ENCODE measurements at regions not wholly inside any gene's neighbourhood (a gene's known extent, or its start where the extent isn't known, plus 50 kb on each side); places are given as distances from the start of the nearest gene placed in this dataset.

GRCh38 chr5:63894690-63895089 lies 67.6 kb downstream of the HTR1A start:
- Mint-ChIP-seq H3K4me3 (ENCODE audit: unreplicated experiment) (no peak overlapping the region), H3K27ac (ENCODE audit: unreplicated experiment) (no peak overlapping the region), H3K36me3 (ENCODE audit: unreplicated experiment) (no peaks in the 10 kb centered on the region), H3K4me1 (ENCODE audit: low read depth, unreplicated experiment) (peaks cover 12% of the 10 kb centered on the region), H3K9me3 (ENCODE audit: unreplicated experiment) (no peaks in the 10 kb centered on the region), H3K27me3 (ENCODE audit: unreplicated experiment) (peaks cover 1% of the 10 kb centered on the region)
- DNase-seq: no peak
- no peak for TF ChIP-seq CTCF (IDR thresholded peaks at IDR 0.05; ENCODE audit: partially characterized antibody, unreplicated experiment)

DNA sequence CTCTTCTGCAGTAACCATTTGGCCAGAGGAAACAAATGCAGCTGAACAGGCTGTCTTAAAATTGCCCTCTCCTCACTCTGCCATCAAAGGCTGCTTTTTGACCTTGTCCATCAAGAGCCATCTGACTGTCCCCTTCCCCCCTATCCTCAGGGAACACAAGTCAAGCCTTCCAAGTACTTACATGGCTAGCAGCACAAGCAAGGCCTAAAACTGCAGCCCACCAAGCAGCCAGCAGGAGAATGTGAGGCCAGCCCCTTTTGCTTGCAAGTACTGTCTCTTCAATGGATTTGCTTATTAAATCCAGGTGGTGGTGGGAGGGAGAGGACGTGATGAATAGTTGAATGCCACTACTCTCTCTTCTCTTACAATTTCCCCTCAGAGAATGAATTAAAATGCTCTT lies 83.5 kb downstream of the HTR1A start:
- Mint-ChIP-seq H3K9me3 (ENCODE audit: unreplicated experiment) (no peaks in the 10 kb centered on the region), H3K36me3 (ENCODE audit: unreplicated experiment) (no peaks in the 10 kb centered on the region), H3K27me3 (ENCODE audit: unreplicated experiment) (no peaks in the 10 kb centered on the region), H3K4me3 (ENCODE audit: unreplicated experiment) (no peak overlapping the region), H3K4me1 (ENCODE audit: low read depth, unreplicated experiment) (peaks cover 9% of the 10 kb centered on the region), H3K27ac (ENCODE audit: unreplicated experiment) (no peak overlapping the region)
- TF ChIP-seq CTCF (IDR thresholded peaks at IDR 0.05; ENCODE audit: partially characterized antibody, unreplicated experiment): no peak
- peak; percentile 26 for DNase-seq

GRCh38 chr5:63877961-63878360 lies 84.3 kb downstream of the HTR1A start:
- Mint-ChIP-seq H3K36me3 (ENCODE audit: unreplicated experiment) (no peaks in the 10 kb centered on the region), H3K9me3 (ENCODE audit: unreplicated experiment) (no peaks in the 10 kb centered on the region), H3K4me1 (ENCODE audit: low read depth, unreplicated experiment) (peaks cover 9% of the 10 kb centered on the region), H3K27ac (ENCODE audit: unreplicated experiment) (peak overlapping the region; percentile 21), H3K4me3 (ENCODE audit: unreplicated experiment) (no peak overlapping the region), H3K27me3 (ENCODE audit: unreplicated experiment) (no peaks in the 10 kb centered on the region)
- TF ChIP-seq CTCF (IDR thresholded peaks at IDR 0.05; ENCODE audit: partially characterized antibody, unreplicated experiment): no peak
- no peak for DNase-seq

- no peak overlapping the region for H3K27ac Mint-ChIP-seq (ENCODE audit: unreplicated experiment)
- H3K27me3 Mint-ChIP-seq (ENCODE audit: unreplicated experiment): no peaks in the 10 kb centered on the region
- H3K4me3 Mint-ChIP-seq (ENCODE audit: unreplicated experiment): no peak overlapping the region
- DNase-seq: no peak
- peaks cover 5% of the 10 kb centered on the region for H3K9me3 Mint-ChIP-seq (ENCODE audit: unreplicated experiment)
- TF ChIP-seq CTCF (IDR thresholded peaks at IDR 0.05; ENCODE audit: partially characterized antibody, unreplicated experiment): no peak
- no peaks in the 10 kb centered on the region for H3K4me1 Mint-ChIP-seq (ENCODE audit: low read depth, unreplicated experiment)
- H3K36me3 Mint-ChIP-seq (ENCODE audit: unreplicated experiment): no peaks in the 10 kb centered on the region
These were observed 101.9 kb downstream of the HTR1A start for GRCh38 chr5:63860379-63860778.

GRCh38 chr5:63854076-63854475 lies 108.2 kb downstream of the HTR1A start:
- no peak for TF ChIP-seq CTCF (IDR thresholded peaks at IDR 0.05; ENCODE audit: partially characterized antibody, unreplicated experiment)
- Mint-ChIP-seq H3K27me3 (ENCODE audit: unreplicated experiment) (no peaks in the 10 kb centered on the region), H3K4me3 (ENCODE audit: unreplicated experiment) (no peak overlapping the region), H3K9me3 (ENCODE audit: unreplicated experiment) (peaks cover under 1% of the 10 kb centered on the region), H3K27ac (ENCODE audit: unreplicated experiment) (no peak overlapping the region), H3K4me1 (ENCODE audit: low read depth, unreplicated experiment) (no peaks in the 10 kb centered on the region), H3K36me3 (ENCODE audit: unreplicated experiment) (no peaks in the 10 kb centered on the region)
- DNase-seq: no peak

Measured in glutamatergic neuron (in vitro differentiated cells).